Mesodermal cell (in vitro differentiated cells): ENCODE measurements at regions not wholly inside any gene's neighbourhood (a gene's known extent, or its start where the extent isn't known, plus 50 kb on each side); places are given as distances from the start of the nearest gene placed in this dataset.

Source experiments
- H3K27ac ChIP-seq: 2 replicates; pipeline ENCODE4 v1.7.0; 2013; ENCODE audit warnings: mild to moderate bottlenecking, low read depth, low read length, moderate library complexity; ENCODE audit not compliant: severe bottlenecking
- H3K36me3 ChIP-seq: 2 replicates; pipeline ENCODE4 v1.7.1; 2013; ENCODE audit warnings: mild to moderate bottlenecking, low read length, moderate library complexity; ENCODE audit not compliant: control insufficient read depth, insufficient read depth
- H3K4me1 ChIP-seq: one replicate; pipeline ENCODE4 v1.7.1; 2013; ENCODE audit warnings: mild to moderate bottlenecking, low read length; ENCODE audit not compliant: insufficient read depth, control insufficient read depth, poor library complexity, severe bottlenecking
- H3K4me3 ChIP-seq: 2 replicates; pipeline ENCODE4 v1.7.0; 2013; ENCODE audit warnings: low read length, control low read depth, mild to moderate bottlenecking; ENCODE audit not compliant: insufficient read depth, poor library complexity, severe bottlenecking; ENCODE audit errors: extremely low read depth
- H3K9me3 ChIP-seq: 2 replicates; pipeline ENCODE4 v1.7.1; 2013; ENCODE audit warnings: mild to moderate bottlenecking, low read length, moderate library complexity; ENCODE audit not compliant: control insufficient read depth
- WGBS, 2 experiments: methylation state at CpG; one replicate each; pipeline ENCODE4 v1.1.5; 2013; ENCODE audit warnings: missing lambda C conversion rate in 2 of 2; ENCODE audit not compliant: insufficient coverage in 2 of 2; 5-methylcytosine and 5-hydroxymethylcytosine counted together

GRCh38 chr2:12331698-12332097 is 385.0 kb upstream of the TRIB2 start:
- H3K36me3 ChIP-seq, result no peaks in the 10 kb centered on the region
- H3K27ac ChIP-seq, result no peak overlapping the region
- H3K9me3 ChIP-seq, result peaks cover 8% of the 10 kb centered on the region
- peaks cover 3% of the 10 kb centered on the region for H3K4me1 ChIP-seq
- no peak overlapping the region for H3K4me3 ChIP-seq
- WGBS, 2 experiments, result 100% methylated on average over 1 of the region's 2 CpGs; no CpG with 5 or more reads in 1 of the 2 experiments

- Histone ChIP-seq H3K4me1 (peaks cover 3% of the 10 kb centered on the region), H3K9me3 (peaks cover 8% of the 10 kb centered on the region)
- 92 to 94% methylated on average over 2 of the region's 2 CpGs for WGBS, 2 experiments
Measured at GRCh38 chr2:12333293-12333692, 383.4 kb upstream of the TRIB2 start.

GRCh38 chr2:12334412-12334966 is 382.2 kb upstream of the TRIB2 start:
- Histone ChIP-seq H3K36me3 (no peaks in the 10 kb centered on the region), H3K4me1 (peaks cover 3% of the 10 kb centered on the region), H3K4me3 (no peak overlapping the region), H3K9me3 (peaks cover 8% of the 10 kb centered on the region), H3K27ac (no peak overlapping the region)
- WGBS, 2 experiments, result 88 to 91% methylated on average over 6 to 8 of the region's 11 CpGs

More at GRCh38 chr2:12333293-12333692, 383.4 kb upstream of the TRIB2 start:
- no peaks in the 10 kb centered on the region for H3K36me3 ChIP-seq
- no peak overlapping the region for H3K27ac ChIP-seq
- no peak overlapping the region for H3K4me3 ChIP-seq

GRCh38 chr2:12335131-12335530 is 381.6 kb upstream of the TRIB2 start:
- WGBS, 2 experiments, result 68 to 81% methylated on average over 5 to 6 of the region's 6 CpGs
- H3K36me3 ChIP-seq, result no peaks in the 10 kb centered on the region
- H3K9me3 ChIP-seq, result peaks cover 8% of the 10 kb centered on the region
- no peak overlapping the region for H3K27ac ChIP-seq
- peaks cover 3% of the 10 kb centered on the region for H3K4me1 ChIP-seq
- no peak overlapping the region for H3K4me3 ChIP-seq

GRCh38 chr2:12335995-12336394 is 380.7 kb upstream of the TRIB2 start:
- H3K36me3 ChIP-seq, result no peaks in the 10 kb centered on the region
- WGBS, 2 experiments, result 100% methylated on average over 1 of the region's 2 CpGs
- peaks cover 8% of the 10 kb centered on the region for H3K9me3 ChIP-seq
- H3K4me3 ChIP-seq, result no peak overlapping the region
- no peak overlapping the region for H3K27ac ChIP-seq
- no peaks in the 10 kb centered on the region for H3K4me1 ChIP-seq

DNA sequence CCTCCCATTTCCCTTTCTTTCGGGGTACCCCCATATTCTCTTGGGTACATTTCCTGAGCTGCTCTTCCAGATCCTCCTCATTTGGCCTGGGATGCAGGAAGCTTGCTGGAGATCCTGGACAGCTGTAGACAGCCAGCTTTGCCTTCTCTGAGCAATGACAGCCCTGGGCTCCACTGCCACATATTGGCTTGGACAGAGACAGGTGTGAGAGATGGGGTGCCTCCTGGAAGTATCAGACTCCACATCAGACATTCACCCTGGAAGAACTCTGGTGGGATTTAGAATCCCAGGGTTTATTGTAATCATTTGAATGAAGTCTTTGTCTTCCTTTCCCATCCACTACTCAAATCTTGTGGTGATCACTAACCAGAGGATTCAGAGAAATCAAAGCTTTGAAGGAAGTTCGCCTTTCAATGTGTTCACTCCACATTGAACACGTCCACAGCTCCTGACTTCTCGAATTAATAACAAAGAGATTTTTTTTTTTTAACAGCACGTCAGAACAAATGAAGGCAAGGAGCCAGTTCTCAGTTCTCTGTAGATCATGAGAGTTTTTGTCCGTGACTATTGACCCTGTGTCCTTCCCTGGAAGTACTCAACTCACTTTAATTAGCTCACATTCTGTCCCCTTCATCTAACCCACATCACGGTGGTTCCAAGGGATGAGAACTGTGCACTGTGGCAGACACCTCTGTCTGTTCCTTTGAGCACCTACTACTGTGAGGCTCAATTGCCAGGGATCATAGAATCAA is 377.6 kb upstream of the TRIB2 start:
- 96 to 98% methylated on average over 4 to 6 of the region's 7 CpGs for WGBS, 2 experiments
- no peak overlapping the region for H3K4me3 ChIP-seq
- H3K36me3 ChIP-seq, result no peaks in the 10 kb centered on the region
- H3K4me1 ChIP-seq, result no peaks in the 10 kb centered on the region
- H3K27ac ChIP-seq, result no peak overlapping the region
- H3K9me3 ChIP-seq, result peaks cover 8% of the 10 kb centered on the region

- H3K27ac ChIP-seq, result no peak overlapping the region
- peaks cover 8% of the 10 kb centered on the region for H3K9me3 ChIP-seq
- no peaks in the 10 kb centered on the region for H3K4me1 ChIP-seq
- 100% methylated on average over 1 to 2 of the region's 4 CpGs for WGBS, 2 experiments
- no peaks in the 10 kb centered on the region for H3K36me3 ChIP-seq
- H3K4me3 ChIP-seq, result no peak overlapping the region
Measured at GRCh38 chr2:12340164-12340563, 376.6 kb upstream of the TRIB2 start.

- Histone ChIP-seq H3K4me3 (no peak overlapping the region), H3K36me3 (no peaks in the 10 kb centered on the region), H3K4me1 (no peaks in the 10 kb centered on the region), H3K9me3 (peaks cover 2% of the 10 kb centered on the region), H3K27ac (no peak overlapping the region)
- no CpG with 5 or more reads among the region's 1 CpG for WGBS, 2 experiments
Measured at GRCh38 chr2:12341215-12341614, 375.5 kb upstream of the TRIB2 start.

GRCh38 chr2:12341920-12342319 is 374.8 kb upstream of the TRIB2 start:
- Histone ChIP-seq H3K4me1 (no peaks in the 10 kb centered on the region), H3K36me3 (no peaks in the 10 kb centered on the region), H3K9me3 (no peaks in the 10 kb centered on the region), H3K4me3 (no peak overlapping the region), H3K27ac (no peak overlapping the region)
- WGBS, 2 experiments, result 71 to 83% methylated on average over 1 to 3 of the region's 3 CpGs

DNA sequence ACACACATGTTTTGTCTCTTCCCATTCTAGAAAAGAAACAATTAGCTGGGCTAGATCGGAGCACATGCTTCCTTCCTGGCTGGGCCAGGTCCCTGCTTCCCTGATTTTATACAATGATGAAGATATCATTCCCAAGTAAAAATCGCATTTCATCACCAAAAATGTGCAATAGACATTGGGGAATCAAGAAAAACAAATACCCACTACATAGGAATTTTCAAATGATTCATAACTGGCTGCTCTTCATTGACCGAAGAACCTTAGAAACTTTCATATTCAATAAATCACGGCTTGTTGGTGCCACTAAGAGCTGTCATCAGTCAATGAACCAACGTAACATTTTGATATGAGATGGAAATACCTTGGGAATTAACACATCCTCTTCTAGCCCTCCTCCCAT is 373.6 kb upstream of the TRIB2 start:
- no peaks in the 10 kb centered on the region for H3K36me3 ChIP-seq
- H3K4me3 ChIP-seq, result no peak overlapping the region
- no peaks in the 10 kb centered on the region for H3K4me1 ChIP-seq
- H3K27ac ChIP-seq, result no peak overlapping the region
- no peaks in the 10 kb centered on the region for H3K9me3 ChIP-seq
- 100% methylated on average over 1 of the region's 5 CpGs; no CpG with 5 or more reads in 1 of the 2 experiments for WGBS, 2 experiments

GRCh38 chr2:12347066-12347493 is 369.7 kb upstream of the TRIB2 start:
- 70 to 100% methylated on average over 2 of the region's 4 CpGs for WGBS, 2 experiments
- Histone ChIP-seq H3K9me3 (no peaks in the 10 kb centered on the region), H3K36me3 (no peaks in the 10 kb centered on the region), H3K27ac (no peak overlapping the region), H3K4me1 (no peaks in the 10 kb centered on the region), H3K4me3 (no peak overlapping the region)
